Mucosa of gallbladder (tissue), 1 donor: ENCODE measurements at regions not wholly inside any gene's neighbourhood (a gene's known extent, or its start where the extent isn't known, plus 50 kb on each side); places are given as distances from the start of the nearest gene placed in this dataset.

ENCODE experiments used
- DNase-seq: peaks from one replicate; pipeline ENCODE4 v3.0.0-alpha.2; 2020; ENCODE audit warnings: low spot score
- donor health status: DM: no; HTN: no; CAD: no.

GRCh38 chr2:215717501-215718381 lies 281.9 kb upstream of the FN1 start:
- DNase-seq, result no peak

- no peak for DNase-seq
These were observed 281.1 kb upstream of the FN1 start for GRCh38 chr2:215716956-215717355.

DNA sequence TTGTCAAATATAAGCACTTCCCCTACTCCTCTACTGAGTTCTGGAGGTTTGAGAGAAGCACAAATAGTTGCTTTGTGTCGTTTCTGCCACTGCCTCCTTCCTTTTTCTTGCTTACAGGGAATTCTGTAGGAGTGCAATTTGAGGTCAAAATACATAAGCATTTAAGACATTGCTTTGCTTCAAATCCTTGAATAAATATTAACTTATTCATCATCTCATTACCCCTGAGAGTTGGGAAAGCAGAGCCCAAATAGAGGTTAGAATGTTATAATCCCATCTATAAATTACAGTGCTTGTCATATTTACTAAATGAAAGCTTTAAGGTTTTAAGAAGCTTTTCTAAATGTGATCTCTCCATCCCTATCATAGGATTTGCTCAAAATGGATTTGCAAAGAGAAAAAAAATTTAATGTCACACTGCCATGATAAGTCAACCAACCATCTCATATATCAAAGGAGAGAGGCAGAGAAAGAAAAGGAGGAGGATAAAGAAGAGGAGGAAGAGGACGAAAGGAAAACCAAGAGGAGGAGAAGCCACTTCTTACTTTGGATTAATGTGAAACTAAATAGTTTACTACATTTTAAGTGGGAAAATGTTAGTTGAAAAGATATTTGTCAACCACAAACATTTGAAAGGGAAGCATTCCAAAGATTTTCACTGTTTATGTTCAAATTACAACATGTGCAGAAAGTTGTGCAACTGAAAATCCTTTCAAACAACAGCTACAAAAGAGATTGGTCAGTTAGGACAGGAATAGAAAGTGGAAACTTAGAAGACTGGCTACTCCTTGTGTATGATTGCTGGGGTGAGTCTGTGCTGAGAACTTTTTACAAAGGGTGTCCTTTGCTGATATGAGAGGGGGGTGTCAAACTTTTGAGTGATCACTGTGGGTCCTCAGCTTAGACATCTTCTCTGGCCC lies 277.3 kb upstream of the FN1 start:
- no peak for DNase-seq

- no peak for DNase-seq
These were observed 276.5 kb upstream of the FN1 start for GRCh38 chr2:215712219-215712868.

DNA sequence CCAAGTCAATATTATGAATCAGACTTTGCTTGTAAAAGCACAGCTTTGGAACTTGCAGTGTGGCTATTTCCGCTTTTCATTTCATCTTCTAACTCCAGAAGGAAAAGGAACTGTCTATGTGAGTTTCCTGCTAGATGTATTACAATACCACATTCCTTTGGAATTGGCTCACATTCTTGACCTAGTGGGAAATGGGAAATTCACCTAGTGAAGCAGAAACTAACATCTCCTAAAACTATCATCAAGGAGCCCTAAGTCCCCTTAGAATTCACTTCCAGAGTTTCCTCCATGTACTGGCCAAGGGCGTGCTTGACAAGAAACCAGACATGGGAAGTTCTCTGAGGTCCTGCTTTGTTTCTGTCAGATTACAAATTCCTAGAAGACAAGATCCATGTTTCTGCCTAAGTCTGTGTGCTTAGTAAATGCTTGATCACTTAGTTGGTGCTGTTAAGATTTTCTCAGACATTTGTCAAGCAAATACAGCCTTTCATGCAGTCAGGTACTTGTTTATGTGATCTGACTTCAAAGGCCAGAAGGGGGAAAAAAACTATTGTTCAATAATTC lies 275.7 kb upstream of the FN1 start:
- no peak for DNase-seq

DNA sequence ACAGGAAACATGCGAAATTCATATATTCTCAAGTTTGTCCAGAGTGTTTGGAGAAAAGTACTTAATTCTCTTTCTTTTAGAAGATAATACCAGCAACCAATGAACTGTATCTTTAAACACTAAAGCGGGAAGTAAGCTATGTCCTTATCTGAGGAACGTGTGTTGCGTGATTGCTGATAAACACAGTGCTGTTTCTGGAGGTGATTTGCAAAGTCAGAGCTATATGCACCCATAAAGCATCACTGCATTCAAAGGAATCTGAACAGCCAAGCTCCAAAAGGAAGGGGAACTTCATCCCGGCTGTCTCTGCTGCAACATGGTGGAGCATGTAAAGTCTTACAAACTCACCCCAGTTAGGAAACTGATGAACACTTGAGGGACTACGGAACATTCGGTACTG lies 271.7 kb upstream of the FN1 start:
- DNase-seq, result no peak

GRCh38 chr2:215705771-215706361 lies 270.0 kb upstream of the FN1 start:
- no peak for DNase-seq

DNA sequence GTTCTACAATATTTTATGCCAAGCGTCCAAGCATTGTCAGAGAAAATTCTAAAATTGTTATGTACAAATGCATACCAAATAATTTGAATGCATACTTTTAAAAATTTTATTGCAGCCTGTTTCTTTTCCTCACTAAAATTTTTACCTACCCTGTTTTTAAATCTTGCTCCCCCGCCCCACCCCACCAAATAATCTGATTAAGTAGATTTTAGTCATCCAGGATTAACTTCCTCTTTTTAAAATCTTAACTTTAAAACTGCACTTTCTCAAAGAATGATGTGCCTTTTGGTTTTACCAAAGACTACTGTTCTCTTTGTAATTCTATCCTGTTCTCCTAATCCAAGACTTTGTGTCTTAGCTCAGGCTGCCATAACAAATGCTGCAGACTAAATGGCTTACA lies 269.4 kb upstream of the FN1 start:
- no peak for DNase-seq

DNA sequence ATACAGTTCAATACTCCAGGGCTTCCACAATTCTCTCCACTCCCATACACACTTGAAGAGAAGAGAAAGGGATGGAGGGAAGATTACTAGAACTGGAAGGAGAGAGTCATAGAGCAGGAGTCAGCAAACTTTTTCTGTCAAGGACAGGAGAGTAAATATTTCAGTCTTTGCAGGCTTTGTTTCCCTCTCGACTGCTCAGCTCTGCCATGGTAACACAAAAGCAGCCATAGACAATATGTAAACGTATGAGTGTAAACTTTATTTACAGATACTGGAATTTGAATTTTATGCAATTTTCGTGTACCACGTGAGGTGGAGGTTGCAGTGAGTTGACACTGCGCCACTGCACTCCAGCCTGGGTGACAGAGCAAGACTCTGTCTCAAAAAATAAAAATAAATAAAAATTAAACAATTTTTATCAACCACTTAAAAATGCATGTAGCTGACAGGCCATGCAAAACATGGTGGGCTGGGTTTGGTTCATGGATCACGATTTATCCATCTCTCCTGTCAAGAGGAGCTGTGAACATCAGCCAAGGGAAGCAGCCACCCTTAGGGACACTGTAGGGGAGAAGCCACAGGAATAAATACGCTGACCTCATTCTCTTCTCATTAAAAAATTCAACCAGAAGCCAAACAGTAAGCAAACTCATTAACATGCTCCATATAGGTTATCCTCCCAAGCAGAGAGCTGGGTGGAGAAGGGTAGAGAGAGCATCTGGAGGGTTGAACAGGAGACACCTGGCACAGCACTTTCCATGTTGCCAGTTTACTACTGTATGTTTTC lies 266.4 kb upstream of the FN1 start:
- no peak for DNase-seq

DNA sequence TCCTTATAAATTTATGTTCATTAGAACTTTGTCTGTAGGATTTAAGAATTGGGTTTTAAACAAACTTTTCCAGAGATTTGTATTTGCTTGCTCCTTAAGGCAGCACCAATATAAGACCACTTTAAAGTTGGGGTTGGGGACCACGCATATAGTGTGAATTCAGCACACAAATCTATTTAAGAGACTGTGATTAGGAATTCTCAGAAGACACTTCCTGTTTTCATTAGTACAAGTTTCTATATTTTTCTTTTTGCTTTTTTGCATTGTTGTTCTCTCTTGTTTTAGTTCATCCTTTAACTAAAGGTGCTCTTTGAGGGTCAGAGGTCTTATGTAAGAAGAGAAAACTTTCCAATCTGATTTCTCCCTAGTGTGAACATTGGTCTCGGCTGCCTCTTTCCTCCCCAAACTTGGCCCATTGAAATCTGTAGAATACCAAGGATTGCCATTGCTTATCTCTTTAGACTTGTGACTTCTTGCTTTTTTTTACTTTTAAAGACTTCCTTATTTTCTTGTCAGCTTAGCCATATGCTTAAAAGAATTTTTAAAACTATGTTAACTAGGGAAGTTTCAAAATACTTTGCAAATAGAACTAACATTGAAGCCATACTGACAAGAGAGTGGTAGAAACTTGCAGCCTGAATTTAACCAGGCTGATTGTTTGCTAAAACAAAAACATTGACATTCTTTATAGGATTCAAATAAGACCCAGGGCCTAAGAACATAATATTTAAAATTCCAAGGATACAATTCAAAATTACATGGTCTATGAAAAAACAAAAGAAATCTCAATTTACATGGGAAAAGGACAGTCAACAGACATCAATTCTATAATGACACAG lies 264.1 kb upstream of the FN1 start:
- DNase-seq, result no peak

GRCh38 chr2:215699018-215699417 lies 263.1 kb upstream of the FN1 start:
- DNase-seq, result no peak

GRCh38 chr2:215698566-215698965 lies 262.7 kb upstream of the FN1 start:
- no peak for DNase-seq

DNA sequence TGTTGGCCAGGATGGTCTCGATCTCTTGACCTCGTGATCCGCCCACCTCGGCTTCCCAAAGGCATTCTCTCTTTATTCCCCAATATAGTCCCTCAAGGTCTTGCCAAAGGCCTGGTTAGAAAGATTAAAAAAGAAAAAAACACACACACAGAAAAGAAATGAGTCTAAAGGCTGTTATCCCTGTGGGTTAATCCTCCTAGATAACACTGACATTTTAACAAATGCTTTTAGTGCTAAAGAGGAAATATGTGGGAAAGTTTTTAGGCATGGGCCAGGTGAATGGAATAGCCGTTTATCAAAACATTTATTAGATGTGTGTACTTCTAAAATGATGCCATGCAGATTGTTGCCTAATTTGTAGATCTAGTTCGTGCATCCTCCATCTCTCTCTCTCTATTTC lies 261.6 kb upstream of the FN1 start:
- DNase-seq, result no peak

DNA sequence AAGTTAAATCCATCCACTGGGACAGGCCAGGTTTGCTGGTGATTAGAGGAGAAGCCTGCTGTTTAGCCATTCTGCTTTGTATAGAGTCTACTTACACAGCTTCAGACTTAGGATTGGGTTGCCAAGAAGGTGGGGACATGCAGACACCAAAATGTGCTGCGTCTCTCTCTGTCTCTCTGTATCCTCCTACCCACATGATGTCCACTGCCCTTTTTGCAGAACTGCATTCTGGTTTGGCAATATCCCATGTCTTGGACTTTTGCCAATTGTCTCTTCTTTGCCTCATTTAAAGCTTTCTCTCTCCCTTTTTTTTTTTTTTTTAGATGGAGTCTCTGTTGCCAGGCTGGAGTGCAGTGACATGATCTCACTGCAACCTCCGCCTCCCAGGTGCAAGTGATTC lies 261.1 kb upstream of the FN1 start:
- no peak for DNase-seq

- DNase-seq, result no peak
These were observed 260.0 kb upstream of the FN1 start for GRCh38 chr2:215695861-215696260.

- DNase-seq, result no peak
These were observed 258.2 kb upstream of the FN1 start for GRCh38 chr2:215693999-215694580.

DNA sequence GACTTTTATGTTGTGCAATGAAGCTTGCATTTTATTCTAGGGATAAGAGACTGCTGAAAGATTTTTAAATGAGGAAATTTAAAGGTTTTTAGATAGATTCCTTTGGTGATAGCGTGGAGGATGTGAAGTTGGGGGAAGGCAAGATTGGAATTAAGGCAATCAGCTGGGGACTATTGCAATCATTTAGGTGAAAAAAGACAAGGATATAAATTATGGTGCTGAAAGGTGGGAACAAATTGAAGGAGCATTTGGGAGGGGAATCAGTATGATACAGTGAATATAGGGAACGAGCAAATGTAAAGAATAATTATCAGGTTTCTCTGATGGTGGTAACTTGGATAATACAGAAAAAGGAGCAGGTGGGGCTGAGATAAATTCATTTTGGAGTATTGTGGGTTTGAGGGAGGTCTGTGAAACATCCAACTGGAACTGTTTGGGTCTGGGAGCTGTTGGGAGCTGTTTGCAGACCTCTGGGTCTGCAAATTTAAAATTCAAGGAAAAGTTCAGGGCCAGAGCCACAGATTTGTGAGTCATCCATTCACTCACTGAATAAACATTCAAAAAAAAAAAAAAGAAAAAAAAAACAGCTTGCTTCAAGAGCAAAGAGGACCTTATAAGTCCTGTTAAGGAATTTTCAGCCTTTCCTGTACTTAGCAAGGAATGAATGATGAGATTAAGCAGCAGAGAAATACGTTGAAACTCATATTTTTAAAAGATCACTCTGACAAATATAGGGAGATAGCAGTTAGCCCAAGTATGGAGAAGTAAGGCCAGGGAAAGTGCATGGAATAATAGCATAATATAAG lies 257.5 kb upstream of the FN1 start:
- DNase-seq, result peak; percentile 45

- DNase-seq, result no peak
These were observed 256.7 kb upstream of the FN1 start for GRCh38 chr2:215692387-215693079.
